C4-2B (cell line): ENCODE measurements at regions not wholly inside any gene's neighbourhood (a gene's known extent, or its start where the extent isn't known, plus 50 kb on each side); places are given as distances from the start of the nearest gene placed in this dataset.

Experiments
- ZFX ChIP-seq: fragments of 450-650 bp; IDR thresholded peaks from 2 replicates; pipeline ENCODE4 v1.6.1; 2017
- TF ChIP-seq, protein P1 (sequence below): fragments of 450-650 bp; conservative IDR thresholded peaks from 2 replicates; pipeline ENCODE4 v1.5.1; 2017; ENCODE audit warnings: mild to moderate bottlenecking

DNA sequence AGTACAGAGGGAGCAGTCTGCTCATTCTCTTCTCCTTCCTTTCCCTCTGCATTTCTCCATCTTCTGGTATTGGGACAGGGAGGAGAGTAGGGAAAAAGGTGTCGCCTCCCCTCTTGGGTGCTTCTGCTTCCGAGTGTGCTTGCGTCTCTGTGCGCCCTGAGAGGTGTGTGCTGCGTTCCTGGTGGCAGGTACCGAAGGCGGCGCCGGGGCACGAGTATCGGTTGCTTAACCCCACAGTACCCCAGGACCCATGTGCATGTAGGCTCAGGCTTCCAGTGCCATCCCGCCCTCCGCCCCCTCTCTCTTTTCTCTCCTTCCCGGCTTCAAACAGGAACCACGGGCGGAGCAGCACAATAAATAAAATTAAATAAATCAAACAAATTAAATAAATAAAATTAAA, 169.3 kb upstream of the GLI3 start:
- TF ChIP-seq, protein P1, sequence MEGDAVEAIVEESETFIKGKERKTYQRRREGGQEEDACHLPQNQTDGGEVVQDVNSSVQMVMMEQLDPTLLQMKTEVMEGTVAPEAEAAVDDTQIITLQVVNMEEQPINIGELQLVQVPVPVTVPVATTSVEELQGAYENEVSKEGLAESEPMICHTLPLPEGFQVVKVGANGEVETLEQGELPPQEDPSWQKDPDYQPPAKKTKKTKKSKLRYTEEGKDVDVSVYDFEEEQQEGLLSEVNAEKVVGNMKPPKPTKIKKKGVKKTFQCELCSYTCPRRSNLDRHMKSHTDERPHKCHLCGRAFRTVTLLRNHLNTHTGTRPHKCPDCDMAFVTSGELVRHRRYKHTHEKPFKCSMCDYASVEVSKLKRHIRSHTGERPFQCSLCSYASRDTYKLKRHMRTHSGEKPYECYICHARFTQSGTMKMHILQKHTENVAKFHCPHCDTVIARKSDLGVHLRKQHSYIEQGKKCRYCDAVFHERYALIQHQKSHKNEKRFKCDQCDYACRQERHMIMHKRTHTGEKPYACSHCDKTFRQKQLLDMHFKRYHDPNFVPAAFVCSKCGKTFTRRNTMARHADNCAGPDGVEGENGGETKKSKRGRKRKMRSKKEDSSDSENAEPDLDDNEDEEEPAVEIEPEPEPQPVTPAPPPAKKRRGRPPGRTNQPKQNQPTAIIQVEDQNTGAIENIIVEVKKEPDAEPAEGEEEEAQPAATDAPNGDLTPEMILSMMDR: no peak
- TF ChIP-seq ZFX: no peak
